SK-N-SH (cell line): ENCODE measurements at regions not wholly inside any gene's neighbourhood (a gene's known extent, or its start where the extent isn't known, plus 50 kb on each side); places are given as distances from the start of the nearest gene placed in this dataset.

Experiments used
- CTCF ChIA-PET: fragments of 300-600, 350-600 bp; formaldehyde crosslinking; extraction: SDS; loops from one replicate; lab custom pipeline; 2021; lab: Yijun Ruan, JAX
- POLR2A ChIA-PET: fragments of 350-600 bp; sonication (Branson Sonifier 250); formaldehyde crosslinking; extraction: SDS; loops from one replicate; lab custom pipeline; 2020; ENCODE audit warnings: antibody characterized with exemption, inconsistent platforms; lab: Yijun Ruan, JAX
- DNase-seq: peaks from one replicate; pipeline ENCODE4 v3.0.0; 2012
- H2AFZ ChIP-seq: fragments of 200-600 bp; sonication (generic); 2 replicates; pipeline ENCODE4 v1.8.1; 2016; ENCODE audit warnings: antibody characterized with exemption, mild to moderate bottlenecking, low read depth
- H3F3A ChIP-seq: fragments of 200-600 bp; sonication (generic); replicated peaks from 2 replicates; pipeline ENCODE3; 2016; ENCODE audit warnings: antibody characterized with exemption, mild to moderate bottlenecking; ENCODE audit not compliant: insufficient read depth
- H3K27ac ChIP-seq, 2 experiments: fragments of 200-500 bp in 1 of 2; fragments of 200-600 bp in 1 of 2; sonication (Bioruptor generic) in 1 of 2; sonication (generic), shearing (Covaris generic) in 1 of 2; 2 replicates each; pipeline versions ENCODE4 v1.5.1 to v1.6.1; 2014 to 2016; ENCODE audit warnings: low read depth in 2 of 2, inconsistent platforms in 1 of 2, low read length in 1 of 2, mild to moderate bottlenecking in 1 of 2, mixed read lengths in 1 of 2
- H3K27me3 ChIP-seq: fragments of 200-600 bp; sonication (generic), shearing (Covaris generic); 2 replicates; pipeline ENCODE4 v1.6.1; 2016; ENCODE audit warnings: mixed run types; ENCODE audit not compliant: insufficient read depth
- H3K36me3 ChIP-seq, 2 experiments: fragments of 200-500 bp in 1 of 2; fragments of 200-600 bp in 1 of 2; sonication (Bioruptor generic) in 1 of 2; sonication (generic) in 1 of 2; replicated peaks in 1 of 2; 2 replicates each; pipeline versions ENCODE3 to v1.5.1; 2014 to 2016; ENCODE audit warnings: low read length in 1 of 2, mild to moderate bottlenecking in 1 of 2; ENCODE audit not compliant: insufficient read depth in 2 of 2, control insufficient read depth in 1 of 2
- H3K4me1 ChIP-seq, 2 experiments: fragments of 200-500 bp in 1 of 2; fragments of 200-600 bp in 1 of 2; sonication (Bioruptor generic) in 1 of 2; sonication (generic), shearing (Covaris generic) in 1 of 2; 2 replicates each; pipeline versions ENCODE4 v1.5.1 to v1.6.1; 2014 to 2016; ENCODE audit warnings: low read depth in 1 of 2, low read length in 1 of 2, mixed run types in 1 of 2; ENCODE audit not compliant: insufficient read depth in 2 of 2, control insufficient read depth in 1 of 2
- H3K4me2 ChIP-seq: fragments of 200-600 bp; sonication (generic), shearing (Covaris generic); 2 replicates; pipeline ENCODE4 v1.6.1; 2017; ENCODE audit warnings: mixed run types
- H3K4me3 ChIP-seq, 2 experiments: fragments of 200-500 bp in 1 of 2; fragments of 200-600 bp in 1 of 2; sonication (Bioruptor generic) in 1 of 2; sonication (generic), shearing (Covaris generic) in 1 of 2; 2 replicates each; pipeline versions ENCODE4 v1.5.1 to v1.8.1; 2014 to 2016; ENCODE audit warnings: low read depth in 2 of 2, inconsistent platforms in 1 of 2, low read length in 1 of 2, mild to moderate bottlenecking in 1 of 2, mixed read lengths in 1 of 2, moderate library complexity in 1 of 2
- H3K79me2 ChIP-seq: fragments of 200-600 bp; sonication (generic); 2 replicates; pipeline ENCODE4 v1.8.1; 2017; ENCODE audit warnings: mild to moderate bottlenecking; ENCODE audit not compliant: insufficient read depth
- H3K9ac ChIP-seq: fragments of 200-600 bp; sonication (generic); 2 replicates; pipeline ENCODE4 v1.6.1; 2017; ENCODE audit warnings: mixed run types
- H3K9me2 ChIP-seq: fragments of 200-600 bp; sonication (generic); 2 replicates; pipeline ENCODE4 v1.6.1; 2017; ENCODE audit warnings: mixed run types
- H3K9me3 ChIP-seq: fragments of 200-600 bp; sonication (generic); 2 replicates; pipeline ENCODE4 v1.6.1; 2017; ENCODE audit warnings: mixed run types, mild to moderate bottlenecking, moderate library complexity
- H4K20me1 ChIP-seq: fragments of 200-600 bp; sonication (generic); 2 replicates; pipeline ENCODE4 v1.6.1; 2017; ENCODE audit warnings: mild to moderate bottlenecking, mixed run types; ENCODE audit not compliant: insufficient read depth
- FOSL2 ChIP-seq: IDR thresholded peaks from 2 replicates; pipeline ENCODE4 v1.4.0; 2012; ENCODE audit warnings: low read depth, mild to moderate bottlenecking, moderate library complexity, borderline replicate concordance
- NFIC ChIP-seq: IDR thresholded peaks from 2 replicates; pipeline ENCODE4 v1.4.0; 2012; ENCODE audit warnings: borderline replicate concordance
- RAD21 ChIP-seq: IDR thresholded peaks from 2 replicates; pipeline ENCODE4 v1.6.1; 2012; ENCODE audit warnings: mild to moderate bottlenecking, low read length
- WGBS: methylation state at CpG from one replicate; pipeline ENCODE4 v1.1.6; 2017; ENCODE audit warnings: low lambda C conversion rate; 5-methylcytosine and 5-hydroxymethylcytosine counted together
- TF ChIP-seq, protein P1 (sequence below): fragments of 150-350 bp; IDR thresholded peaks from 2 replicates; pipeline ENCODE4 v1.6.1; 2016; ENCODE audit warnings: mild to moderate bottlenecking, low read depth, low read length
- TF ChIP-seq, protein P2 (sequence below): fragments of 200-600 bp; sonication (generic); IDR thresholded peaks from 2 replicates; pipeline ENCODE4 v1.6.1; 2017; ENCODE audit warnings: antibody characterized with exemption, mild to moderate bottlenecking, moderate library complexity
- TF ChIP-seq, protein P3 (sequence below): IDR thresholded peaks from 2 replicates; pipeline ENCODE4 v1.4.0; 2012; ENCODE audit warnings: low read depth, borderline replicate concordance
- TF ChIP-seq, protein P4 (sequence below): IDR thresholded peaks from 2 replicates; pipeline ENCODE4; 2012

DNA sequence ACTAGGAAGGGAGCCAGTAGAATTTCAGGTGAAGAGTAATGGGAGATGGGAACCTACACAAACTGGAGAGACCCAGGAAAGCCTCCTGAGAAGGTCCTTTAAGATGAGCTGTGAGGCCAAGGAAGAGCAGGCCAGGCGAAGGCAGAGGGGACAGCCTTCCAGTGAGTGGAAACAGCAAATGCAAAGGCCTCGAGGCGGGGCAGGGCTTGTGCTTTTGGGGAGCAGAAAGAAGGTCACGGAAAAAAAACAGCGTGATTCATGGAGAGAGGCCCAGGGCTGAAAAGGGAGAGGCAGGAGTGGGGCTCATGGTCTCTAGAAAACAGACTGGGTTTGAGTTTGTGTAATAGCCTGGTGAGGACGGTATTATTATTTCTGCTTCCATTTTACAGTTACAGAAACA, 386.5 kb upstream of the ASIC2 start (continued):
- TF ChIP-seq, protein P1, sequence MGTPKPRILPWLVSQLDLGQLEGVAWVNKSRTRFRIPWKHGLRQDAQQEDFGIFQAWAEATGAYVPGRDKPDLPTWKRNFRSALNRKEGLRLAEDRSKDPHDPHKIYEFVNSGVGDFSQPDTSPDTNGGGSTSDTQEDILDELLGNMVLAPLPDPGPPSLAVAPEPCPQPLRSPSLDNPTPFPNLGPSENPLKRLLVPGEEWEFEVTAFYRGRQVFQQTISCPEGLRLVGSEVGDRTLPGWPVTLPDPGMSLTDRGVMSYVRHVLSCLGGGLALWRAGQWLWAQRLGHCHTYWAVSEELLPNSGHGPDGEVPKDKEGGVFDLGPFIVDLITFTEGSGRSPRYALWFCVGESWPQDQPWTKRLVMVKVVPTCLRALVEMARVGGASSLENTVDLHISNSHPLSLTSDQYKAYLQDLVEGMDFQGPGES = no peak

DNA sequence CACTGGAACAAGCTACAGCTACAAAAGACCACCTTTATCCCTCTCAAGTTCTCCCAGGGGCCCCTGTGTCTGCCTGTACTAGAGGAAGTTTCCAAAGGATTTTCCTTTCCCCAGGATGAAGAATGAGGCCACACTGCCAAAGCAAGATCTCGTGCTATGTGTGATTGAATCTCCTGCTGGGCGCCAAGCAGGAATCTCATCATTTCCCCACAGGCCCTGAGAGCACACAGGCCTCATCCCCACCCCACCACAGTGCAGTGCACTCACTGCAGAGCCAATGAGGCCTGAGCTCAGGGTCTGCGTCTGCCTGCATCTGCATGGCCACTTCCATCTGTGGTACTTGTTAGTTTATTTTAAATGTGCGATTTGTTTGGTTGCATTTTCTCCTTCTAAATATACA, 387.4 kb upstream of the ASIC2 start:
- ChIA-PET POLR2A (interaction anchor here (0.5 kb wide), 1 partner anchor 705 kb away, joined by 4 read pairs; no protein-coding TSS in a partner anchor), CTCF (interaction anchor here (0.9 to 1.0 kb wide), 2 partner anchors 70 to 160 kb away, joined by 3 to 4 read pairs; no protein-coding TSS in a partner anchor)
- Histone ChIP-seq H3K79me2 (no peaks in the 10 kb centered on the region), H3F3A (no peaks in the 10 kb centered on the region), H4K20me1 (no peaks in the 10 kb centered on the region), H3K27me3 (no peaks in the 10 kb centered on the region), H3K27ac (no peak overlapping the region), H3K9me3 (no peaks in the 10 kb centered on the region), H3K4me3 (no peak overlapping the region), H3K36me3 (no peaks in the 10 kb centered on the region), H3K4me2 (no peak overlapping the region), H3K4me1 (no peaks in the 10 kb centered on the region; a peak in 1 of 4 replicates), H3K9ac (no peak overlapping the region), H2AFZ (no peak overlapping the region), H3K9me2 (no peaks in the 10 kb centered on the region)
- no peak for DNase-seq
- TF ChIP-seq, protein P2, sequence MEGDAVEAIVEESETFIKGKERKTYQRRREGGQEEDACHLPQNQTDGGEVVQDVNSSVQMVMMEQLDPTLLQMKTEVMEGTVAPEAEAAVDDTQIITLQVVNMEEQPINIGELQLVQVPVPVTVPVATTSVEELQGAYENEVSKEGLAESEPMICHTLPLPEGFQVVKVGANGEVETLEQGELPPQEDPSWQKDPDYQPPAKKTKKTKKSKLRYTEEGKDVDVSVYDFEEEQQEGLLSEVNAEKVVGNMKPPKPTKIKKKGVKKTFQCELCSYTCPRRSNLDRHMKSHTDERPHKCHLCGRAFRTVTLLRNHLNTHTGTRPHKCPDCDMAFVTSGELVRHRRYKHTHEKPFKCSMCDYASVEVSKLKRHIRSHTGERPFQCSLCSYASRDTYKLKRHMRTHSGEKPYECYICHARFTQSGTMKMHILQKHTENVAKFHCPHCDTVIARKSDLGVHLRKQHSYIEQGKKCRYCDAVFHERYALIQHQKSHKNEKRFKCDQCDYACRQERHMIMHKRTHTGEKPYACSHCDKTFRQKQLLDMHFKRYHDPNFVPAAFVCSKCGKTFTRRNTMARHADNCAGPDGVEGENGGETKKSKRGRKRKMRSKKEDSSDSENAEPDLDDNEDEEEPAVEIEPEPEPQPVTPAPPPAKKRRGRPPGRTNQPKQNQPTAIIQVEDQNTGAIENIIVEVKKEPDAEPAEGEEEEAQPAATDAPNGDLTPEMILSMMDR = no peak
- TF ChIP-seq, protein P3, sequence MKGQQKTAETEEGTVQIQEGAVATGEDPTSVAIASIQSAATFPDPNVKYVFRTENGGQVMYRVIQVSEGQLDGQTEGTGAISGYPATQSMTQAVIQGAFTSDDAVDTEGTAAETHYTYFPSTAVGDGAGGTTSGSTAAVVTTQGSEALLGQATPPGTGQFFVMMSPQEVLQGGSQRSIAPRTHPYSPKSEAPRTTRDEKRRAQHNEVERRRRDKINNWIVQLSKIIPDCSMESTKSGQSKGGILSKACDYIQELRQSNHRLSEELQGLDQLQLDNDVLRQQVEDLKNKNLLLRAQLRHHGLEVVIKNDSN = no peak
- TF ChIP-seq RAD21 = no peak
- WGBS = 34% methylated on average over 4 of the region's 4 CpGs

DNA sequence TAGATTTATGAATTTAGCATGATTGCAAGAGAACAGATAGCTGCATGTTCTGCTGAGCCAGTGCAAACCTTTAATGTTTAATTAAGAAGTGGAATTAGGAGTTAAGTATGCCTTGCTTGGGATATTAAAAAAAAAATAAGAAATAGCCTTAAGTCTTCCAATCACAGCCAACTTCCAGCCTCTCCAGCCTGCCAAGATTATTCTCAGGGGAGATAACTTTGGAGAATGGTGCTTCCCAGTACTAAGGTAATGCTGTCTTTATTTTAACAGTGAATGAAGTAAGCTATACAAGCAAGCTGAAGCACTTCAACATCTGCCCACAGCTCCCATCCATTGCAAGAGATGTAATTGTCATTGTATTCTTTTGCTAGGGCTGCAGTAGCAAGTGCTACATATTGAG, 389.5 kb upstream of the ASIC2 start:
- Histone ChIP-seq H2AFZ (no peak overlapping the region), H3K9ac (no peak overlapping the region), H3K9me3 (no peaks in the 10 kb centered on the region), H3K4me1 (no peaks in the 10 kb centered on the region; a peak in 2 of 4 replicates), H3F3A (no peaks in the 10 kb centered on the region), H3K4me3 (no peak overlapping the region), H3K27ac (no peak overlapping the region), H3K4me2 (no peak overlapping the region), H3K27me3 (no peaks in the 10 kb centered on the region), H3K79me2 (no peaks in the 10 kb centered on the region), H3K36me3 (no peaks in the 10 kb centered on the region), H3K9me2 (no peaks in the 10 kb centered on the region), H4K20me1 (no peaks in the 10 kb centered on the region)
- no peak for DNase-seq
- CTCF ChIA-PET = interaction anchor here (1.1 to 5.7 kb wide), 3 partner anchors 8 to 390 kb away, joined by 3 to 49 read pairs (median 3); no protein-coding TSS in a partner anchor
- TF ChIP-seq FOSL2 (no peak), NFIC (no peak)
- TF ChIP-seq, protein P4, sequence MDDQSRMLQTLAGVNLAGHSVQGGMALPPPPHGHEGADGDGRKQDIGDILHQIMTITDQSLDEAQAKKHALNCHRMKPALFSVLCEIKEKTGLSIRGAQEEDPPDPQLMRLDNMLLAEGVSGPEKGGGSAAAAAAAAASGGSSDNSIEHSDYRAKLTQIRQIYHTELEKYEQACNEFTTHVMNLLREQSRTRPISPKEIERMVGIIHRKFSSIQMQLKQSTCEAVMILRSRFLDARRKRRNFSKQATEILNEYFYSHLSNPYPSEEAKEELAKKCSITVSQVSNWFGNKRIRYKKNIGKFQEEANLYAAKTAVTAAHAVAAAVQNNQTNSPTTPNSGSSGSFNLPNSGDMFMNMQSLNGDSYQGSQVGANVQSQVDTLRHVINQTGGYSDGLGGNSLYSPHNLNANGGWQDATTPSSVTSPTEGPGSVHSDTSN = no peak
- POLR2A ChIA-PET = no interaction called here
